ENCODE measurements at regions not wholly inside any gene's neighbourhood (a gene's known extent, or its start where the extent isn't known, plus 50 kb on each side); places are given as distances from the start of the nearest gene placed in this dataset.

GRCh38 chr19:23519031-23519430 is 123.8 kb upstream of the ZNF91 start:
- peaks cover 10% of the 10 kb centered on the region for H3K4me1 Mint-ChIP-seq
- peak overlapping the region; percentile 35; the same call in 1 of the 2 replicates for H3K27ac Mint-ChIP-seq
- Histone ChIP-seq H3K36me3 (ENCODE audit: insufficient read depth) (no peaks in the 10 kb centered on the region), H3K4me2 (0 out of 2 replicates have a peak overlapping the region, but pooled peaks have one; percentile 5), H3K27ac (ENCODE audit: low read depth) (no peak overlapping the region), H3F3A (replicated peaks; ENCODE audit: low read depth) (no peaks in the 10 kb centered on the region), H3K79me2 (replicated peaks; ENCODE audit: insufficient read depth) (no peaks in the 10 kb centered on the region), H4K20me1 (replicated peaks; ENCODE audit: insufficient read depth) (no peaks in the 10 kb centered on the region), H3K4me1 (ENCODE audit: insufficient read depth) (peaks cover 13% of the 10 kb centered on the region), H2AFZ (peak overlapping the region; percentile 35; the same call in 1 of the 2 replicates), H3K9me2 (ENCODE audit: insufficient read depth) (0 out of 2 replicates have a peak, but pooled peaks cover 6% of the 10 kb centered on the region), H3K27me3 (ENCODE audit: insufficient read depth) (no peaks in the 10 kb centered on the region), H3K4me3 (no peak overlapping the region)
- no peak overlapping the region; the same call in 2 of the 3 replicates for H3K4me3 Mint-ChIP-seq
- peaks cover 53% of the 10 kb centered on the region for H3K9me3 Mint-ChIP-seq
- peaks cover 5% of the 10 kb centered on the region for H3K27me3 Mint-ChIP-seq (ENCODE audit: insufficient read depth, low read depth, poor library complexity)
- no peaks in the 10 kb centered on the region for H3K36me3 Mint-ChIP-seq (ENCODE audit: low read depth)
- DNase-seq (ENCODE audit: low spot score) (no peak), ATAC-seq (no peak)
- no peak for TF ChIP-seq ZNF114 (CRISPR knock-in tag; IDR thresholded peaks at IDR 0.05)
- no peak for TF ChIP-seq STAT1 (IDR thresholded peaks at IDR 0.05; ENCODE audit: unreplicated experiment)
- no peak for TF ChIP-seq ZNF462 (CRISPR knock-in tag; IDR thresholded peaks at IDR 0.05)
- TF ChIP-seq REST (IDR thresholded peaks at IDR 0.05; ENCODE audit: unreplicated experiment), result no peak
- no peak for TF ChIP-seq NANOG (IDR thresholded peaks at IDR 0.05; ENCODE audit: borderline replicate concordance)
- TF ChIP-seq ETS1 (IDR thresholded peaks at IDR 0.05), result no peak
- no peak for TF ChIP-seq CREB1 (CRISPR knock-in tag; IDR thresholded peaks at IDR 0.05; ENCODE audit: low read depth)
- no peak for TF ChIP-seq EZH2 (IDR thresholded peaks at IDR 0.05; ENCODE audit: low read depth, unreplicated experiment)
- TF ChIP-seq POLR2AphosphoS5 (IDR thresholded peaks at IDR 0.05; ENCODE audit: low read depth), result no peak
- no peak for TF ChIP-seq ZNF331 (CRISPR knock-in tag; IDR thresholded peaks at IDR 0.05; ENCODE audit: low read depth)
- no peak for TF ChIP-seq JUNB (IDR thresholded peaks at IDR 0.05; ENCODE audit: unreplicated experiment)
- TF ChIP-seq EZH2phosphoT487 (IDR thresholded peaks at IDR 0.05; ENCODE audit: unreplicated experiment), result no peak
- no peak for TF ChIP-seq CTCF (conservative IDR thresholded peaks at IDR 0.05; ENCODE audit: low read depth in 2 of 2)
